Astrocyte (in vitro differentiated cells and primary cell): ENCODE measurements at regions not wholly inside any gene's neighbourhood (a gene's known extent, or its start where the extent isn't known, plus 50 kb on each side); places are given as distances from the start of the nearest gene placed in this dataset.

Experiments
- DNase-seq: peaks from one replicate; pipeline ENCODE4 v3.0.0-alpha.2; 2010; ENCODE audit warnings: low read depth
- FAIRE-seq: peaks from 2 replicates; lab custom pipeline; 2011; peaks lifted over from hg19 to GRCh38; lab: Jason Lieb, UNC
- H2AFZ ChIP-seq: 2 replicates; pipeline ENCODE4 v1.6.0; 2012; ENCODE audit warnings: low read depth, low read length, inconsistent platforms
- H3K27ac ChIP-seq: 2 replicates; pipeline ENCODE4 v1.5.1; 2011; ENCODE audit warnings: low read depth, low read length, inconsistent platforms
- H3K27me3 ChIP-seq: 2 replicates; pipeline ENCODE4 v1.6.0; 2011; ENCODE audit warnings: low read length, inconsistent platforms; ENCODE audit not compliant: insufficient read depth
- H3K36me3 ChIP-seq: 2 replicates; pipeline ENCODE4 v1.5.1; 2011; ENCODE audit warnings: low read length, inconsistent platforms; ENCODE audit not compliant: insufficient read depth
- H3K4me1 ChIP-seq: 2 replicates; pipeline ENCODE4 v1.5.1; 2011; ENCODE audit warnings: low read length, inconsistent platforms; ENCODE audit not compliant: insufficient read depth
- H3K4me2 ChIP-seq: 2 replicates; pipeline ENCODE4 v1.6.0; 2012; ENCODE audit warnings: low read length, inconsistent platforms
- H3K4me3 ChIP-seq: 2 replicates; pipeline ENCODE4 v1.5.1; 2011; ENCODE audit warnings: low read depth, mild to moderate bottlenecking, low read length, inconsistent platforms; ENCODE audit not compliant: insufficient read depth
- H3K79me2 ChIP-seq: 2 replicates; pipeline ENCODE4 v1.6.0; 2012; ENCODE audit warnings: mild to moderate bottlenecking, low read length, inconsistent platforms; ENCODE audit not compliant: insufficient read depth
- H3K9ac ChIP-seq: 2 replicates; pipeline ENCODE4 v1.6.0; 2012; ENCODE audit warnings: mild to moderate bottlenecking, low read length, inconsistent platforms
- H3K9me3 ChIP-seq: 2 replicates; pipeline ENCODE4 v1.5.1; 2012; ENCODE audit warnings: low read depth, mild to moderate bottlenecking, low read length, inconsistent platforms; ENCODE audit not compliant: insufficient read depth
- H4K20me1 ChIP-seq: 2 replicates; pipeline ENCODE4 v1.6.0; 2012; ENCODE audit warnings: low read length, inconsistent platforms; ENCODE audit not compliant: insufficient read depth
- H3K27ac Mint-ChIP-seq: one replicate; pipeline ENCODE4 v1.8.0; 2021; ENCODE audit warnings: mild to moderate bottlenecking, mixed read lengths; ENCODE audit not compliant: unreplicated experiment
- H3K27me3 Mint-ChIP-seq: one replicate; pipeline ENCODE4 v1.8.0; 2021; ENCODE audit warnings: low read depth, mixed read lengths; ENCODE audit not compliant: unreplicated experiment
- H3K36me3 Mint-ChIP-seq: one replicate; pipeline ENCODE4 v1.8.0; 2021; ENCODE audit warnings: low read depth, mixed read lengths; ENCODE audit not compliant: unreplicated experiment
- H3K4me1 Mint-ChIP-seq: one replicate; pipeline ENCODE4 v1.8.0; 2021; ENCODE audit warnings: low read depth, mixed read lengths; ENCODE audit not compliant: unreplicated experiment
- H3K4me3 Mint-ChIP-seq: one replicate; pipeline ENCODE4 v1.8.0; 2021; ENCODE audit warnings: mild to moderate bottlenecking, moderate library complexity, mixed read lengths; ENCODE audit not compliant: unreplicated experiment
- H3K9me3 Mint-ChIP-seq: one replicate; pipeline ENCODE4 v1.8.0; 2021; ENCODE audit warnings: mild to moderate bottlenecking, mixed read lengths; ENCODE audit not compliant: unreplicated experiment
- CTCF ChIP-seq: IDR thresholded peaks from 2 replicates; pipeline ENCODE4 v1.5.1; 2011; ENCODE audit warnings: low read depth, mild to moderate bottlenecking, inconsistent platforms, low read length, moderate library complexity; ENCODE audit not compliant: insufficient read depth
- EZH2 ChIP-seq: IDR thresholded peaks from 2 replicates; pipeline ENCODE4 v1.6.1; 2012; ENCODE audit warnings: mild to moderate bottlenecking, low read length, inconsistent platforms; ENCODE audit not compliant: insufficient read depth

GRCh38 chr4:136599890-136600289 is 932.4 kb downstream of the PCDH18 start:
- no peak overlapping the region for H3K27ac Mint-ChIP-seq
- no peaks in the 10 kb centered on the region for H3K27me3 ChIP-seq
- H3K9me3 Mint-ChIP-seq, result peaks cover 3% of the 10 kb centered on the region

GRCh38 chr4:136590440-136590839 is 941.9 kb downstream of the PCDH18 start:
- no peak overlapping the region for H3K27ac Mint-ChIP-seq
- H3K36me3 Mint-ChIP-seq, result no peaks in the 10 kb centered on the region
- H3K27me3 Mint-ChIP-seq, result no peaks in the 10 kb centered on the region
- no peaks in the 10 kb centered on the region for H3K27me3 ChIP-seq
- TF ChIP-seq EZH2 (no peak), CTCF (no peak)
- H3K4me3 Mint-ChIP-seq, result no peak overlapping the region
- H3K9me3 Mint-ChIP-seq, result peaks cover 2% of the 10 kb centered on the region
- H3K9me3 ChIP-seq, result no peaks in the 10 kb centered on the region
- H3K36me3 ChIP-seq, result no peaks in the 10 kb centered on the region
- H2AFZ ChIP-seq, result no peak overlapping the region
- no peak overlapping the region for H3K4me3 ChIP-seq
- H3K9ac ChIP-seq, result no peak overlapping the region
- no peaks in the 10 kb centered on the region for H4K20me1 ChIP-seq
- no peak for DNase-seq
- no peak overlapping the region for H3K4me2 ChIP-seq
- H3K79me2 ChIP-seq, result no peaks in the 10 kb centered on the region
- H3K4me1 Mint-ChIP-seq, result no peaks in the 10 kb centered on the region
- H3K4me1 ChIP-seq, result no peaks in the 10 kb centered on the region
- H3K27ac ChIP-seq, result no peak overlapping the region
- no peak for FAIRE-seq

More at GRCh38 chr4:136599890-136600289, 932.4 kb downstream of the PCDH18 start:
- Histone ChIP-seq H3K4me1 (no peaks in the 10 kb centered on the region), H3K36me3 (no peaks in the 10 kb centered on the region), H4K20me1 (no peaks in the 10 kb centered on the region), H3K9me3 (no peaks in the 10 kb centered on the region), H3K4me2 (no peak overlapping the region), H2AFZ (no peak overlapping the region), H3K4me3 (no peak overlapping the region), H3K27ac (no peak overlapping the region), H3K79me2 (no peaks in the 10 kb centered on the region), H3K9ac (no peak overlapping the region)
- no peaks in the 10 kb centered on the region for H3K36me3 Mint-ChIP-seq
- no peaks in the 10 kb centered on the region for H3K27me3 Mint-ChIP-seq
- no peaks in the 10 kb centered on the region for H3K4me1 Mint-ChIP-seq
- H3K4me3 Mint-ChIP-seq, result no peak overlapping the region
- TF ChIP-seq EZH2 (no peak), CTCF (no peak)
- no peak for DNase-seq
- FAIRE-seq, result no peak

GRCh38 chr4:136583567-136583966 is 948.7 kb downstream of the PCDH18 start:
- Mint-ChIP-seq H3K9me3 (no peaks in the 10 kb centered on the region), H3K36me3 (no peaks in the 10 kb centered on the region), H3K27ac (no peak overlapping the region), H3K4me1 (no peaks in the 10 kb centered on the region), H3K4me3 (no peak overlapping the region), H3K27me3 (no peaks in the 10 kb centered on the region)
- H3K9ac ChIP-seq, result no peak overlapping the region
- H3K36me3 ChIP-seq, result no peaks in the 10 kb centered on the region
- no peak overlapping the region for H2AFZ ChIP-seq
- no peaks in the 10 kb centered on the region for H4K20me1 ChIP-seq
- FAIRE-seq (no peak), DNase-seq (no peak)
- no peaks in the 10 kb centered on the region for H3K27me3 ChIP-seq
- no peak overlapping the region for H3K4me3 ChIP-seq
- H3K79me2 ChIP-seq, result no peaks in the 10 kb centered on the region
- H3K4me1 ChIP-seq, result no peaks in the 10 kb centered on the region
- H3K9me3 ChIP-seq, result no peaks in the 10 kb centered on the region
- TF ChIP-seq CTCF (no peak), EZH2 (no peak)
- no peak overlapping the region for H3K27ac ChIP-seq
- no peak overlapping the region for H3K4me2 ChIP-seq
